CD4-positive, alpha-beta T cell treated with Interleukin-15 for 1 hour (primary cell): ENCODE measurements at regions not wholly inside any gene's neighbourhood (a gene's known extent, or its start where the extent isn't known, plus 50 kb on each side); places are given as distances from the start of the nearest gene placed in this dataset.
"Not testable (repeated sequence)": the region's sequence is repeated elsewhere in the genome, so short reads cannot be mapped to it uniquely, and the experiment has no call there.

ENCODE experiments used
- DNase-seq: peaks from one replicate; pipeline ENCODE4 v3.0.0-alpha.2; 2020

DNA sequence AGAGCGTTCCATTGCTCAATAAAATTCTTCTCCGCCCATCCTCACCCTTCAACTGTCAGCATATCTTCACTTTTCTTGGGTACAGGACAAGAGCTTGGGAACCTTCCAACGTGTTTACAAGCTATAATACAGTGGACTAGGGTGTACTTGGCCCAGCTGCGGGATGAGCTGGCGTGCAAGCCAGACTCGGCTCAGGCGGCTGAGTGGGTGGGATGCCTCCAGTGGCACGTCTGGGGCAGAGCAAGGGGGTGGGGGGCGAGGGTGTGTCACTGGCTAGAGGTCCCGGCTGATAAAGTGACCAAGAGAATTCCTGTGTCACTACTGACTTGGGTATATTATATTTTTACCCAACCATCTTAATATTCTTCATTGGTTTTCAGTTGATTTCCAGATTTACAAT lies 179.7 kb downstream of the EVA1A start:
- no peak for DNase-seq

GRCh38 chr2:75379476-75380210 lies 180.3 kb upstream of the TACR1 start:
- no peak for DNase-seq

GRCh38 chr2:75375646-75376582 lies 176.6 kb upstream of the TACR1 start:
- DNase-seq = no peak

DNA sequence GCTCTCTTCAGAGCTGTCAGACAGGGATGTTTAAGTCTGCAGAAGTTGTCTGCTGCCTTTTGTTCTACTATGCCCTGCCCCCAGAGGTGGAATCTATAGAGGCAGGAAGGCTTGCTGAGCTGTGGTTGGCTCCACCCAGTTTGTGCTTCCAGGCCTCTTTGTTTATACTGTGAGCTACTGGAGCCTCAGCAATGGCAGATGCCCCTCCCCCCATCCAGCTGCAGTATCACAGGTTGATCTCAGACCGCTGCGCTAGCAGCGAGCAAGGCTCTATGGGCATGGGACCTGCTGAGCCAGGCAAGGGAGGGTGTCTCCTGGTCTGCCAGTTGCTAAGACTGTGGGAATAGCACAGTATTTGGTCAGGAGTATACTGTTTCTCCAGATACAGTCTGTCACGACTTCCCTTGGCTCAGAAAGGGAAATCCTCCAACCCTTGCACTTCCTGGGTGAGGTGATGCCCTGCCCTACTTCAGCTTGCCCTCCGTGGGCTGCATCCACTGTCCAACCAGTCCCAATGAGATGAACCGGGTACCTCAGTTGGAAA lies 175.2 kb upstream of the TACR1 start:
- DNase-seq = not testable (repeated sequence)

- no peak for DNase-seq
These were observed 168.1 kb upstream of the TACR1 start for GRCh38 chr2:75367401-75367800.

- no peak for DNase-seq
These were observed 162.2 kb upstream of the TACR1 start for GRCh38 chr2:75361486-75361885.

DNA sequence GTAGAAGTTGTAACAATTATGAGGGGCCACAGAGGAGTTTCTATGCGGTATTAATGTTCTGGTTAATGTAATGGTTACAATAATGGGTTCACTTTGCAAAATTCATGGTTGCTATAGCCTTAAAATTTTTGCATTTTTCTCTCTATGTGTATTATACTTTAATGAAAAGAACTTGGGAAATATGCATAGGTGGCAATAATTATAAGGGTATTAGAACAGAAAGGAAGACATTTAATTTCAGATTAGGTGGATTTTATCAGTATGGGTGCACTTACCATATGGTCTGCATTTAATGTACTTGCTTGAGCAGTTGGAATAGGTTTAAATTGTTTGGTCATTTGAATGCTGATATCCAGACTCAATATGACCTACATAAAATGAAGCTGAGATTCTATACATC lies 161.6 kb upstream of the TACR1 start:
- no peak for DNase-seq

- DNase-seq = no peak
These were observed 157.5 kb upstream of the TACR1 start for GRCh38 chr2:75356865-75357264.

DNA sequence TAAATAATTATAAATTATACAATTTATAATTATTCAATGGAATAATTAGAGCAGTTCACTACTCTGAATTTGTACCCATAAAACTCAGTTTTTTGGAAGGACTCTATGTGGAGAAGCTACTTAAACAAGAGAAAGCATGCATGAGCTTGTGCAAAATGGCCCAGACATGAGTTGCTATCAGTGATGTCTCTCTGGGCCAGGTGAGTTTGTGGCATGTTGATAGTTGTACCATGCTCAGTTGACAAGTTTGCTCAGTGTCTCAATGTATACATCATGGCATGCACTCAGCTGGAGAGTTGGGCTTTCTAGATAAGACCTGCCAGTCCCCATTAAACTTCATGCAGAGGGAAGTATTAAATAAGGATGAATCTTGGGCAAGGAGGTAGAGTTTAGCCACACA lies 153.8 kb upstream of the TACR1 start:
- no peak for DNase-seq

DNA sequence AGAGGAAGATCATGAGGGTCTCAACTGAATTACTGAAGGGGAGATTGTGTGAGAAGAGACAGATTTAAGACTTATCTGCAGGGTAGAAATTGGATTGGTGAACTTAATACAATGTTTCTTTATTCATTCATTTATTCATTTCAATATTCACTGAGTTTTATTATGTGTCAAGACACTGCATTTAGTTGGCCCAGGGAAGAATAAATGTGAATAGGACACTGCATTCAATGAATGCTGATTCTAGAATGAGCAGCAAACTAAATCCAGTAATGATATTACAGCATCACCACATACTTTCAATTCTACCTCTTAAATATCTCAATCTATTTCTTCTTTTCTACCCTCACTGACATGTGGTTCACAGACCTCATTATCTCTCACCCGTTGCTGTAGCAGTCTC lies 149.0 kb upstream of the TACR1 start:
- DNase-seq = no peak

DNA sequence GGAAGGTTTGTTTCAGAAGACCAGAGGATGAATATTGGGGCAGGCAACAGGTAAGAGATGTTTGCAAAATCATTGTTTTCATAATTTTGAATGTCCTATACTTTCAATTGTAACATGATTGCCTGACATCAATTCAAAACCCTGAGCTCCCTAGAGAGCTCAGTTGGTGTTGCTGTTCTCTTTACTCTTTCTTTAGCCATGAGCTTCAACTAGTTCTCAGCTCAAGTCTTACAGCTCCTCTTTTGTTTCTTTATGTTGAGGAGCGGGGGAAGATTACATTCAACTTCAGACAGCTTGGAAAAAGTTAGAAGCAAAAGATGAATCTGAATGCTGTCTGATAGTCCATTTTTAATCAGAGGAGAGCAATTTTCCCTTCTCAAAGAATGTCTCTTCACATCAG lies 144.8 kb upstream of the TACR1 start:
- DNase-seq = no peak

GRCh38 chr2:75342504-75343175 lies 143.3 kb upstream of the TACR1 start:
- DNase-seq = no peak

GRCh38 chr2:75340560-75340959 lies 141.2 kb upstream of the TACR1 start:
- no peak for DNase-seq

- DNase-seq = no peak
These were observed 139.1 kb upstream of the TACR1 start for GRCh38 chr2:75338461-75338860.

GRCh38 chr2:75337619-75338018 lies 138.3 kb upstream of the TACR1 start:
- no peak for DNase-seq

GRCh38 chr2:75337016-75337415 lies 137.7 kb upstream of the TACR1 start:
- no peak for DNase-seq

- no peak for DNase-seq
These were observed 137.1 kb upstream of the TACR1 start for GRCh38 chr2:75336451-75336850.

DNA sequence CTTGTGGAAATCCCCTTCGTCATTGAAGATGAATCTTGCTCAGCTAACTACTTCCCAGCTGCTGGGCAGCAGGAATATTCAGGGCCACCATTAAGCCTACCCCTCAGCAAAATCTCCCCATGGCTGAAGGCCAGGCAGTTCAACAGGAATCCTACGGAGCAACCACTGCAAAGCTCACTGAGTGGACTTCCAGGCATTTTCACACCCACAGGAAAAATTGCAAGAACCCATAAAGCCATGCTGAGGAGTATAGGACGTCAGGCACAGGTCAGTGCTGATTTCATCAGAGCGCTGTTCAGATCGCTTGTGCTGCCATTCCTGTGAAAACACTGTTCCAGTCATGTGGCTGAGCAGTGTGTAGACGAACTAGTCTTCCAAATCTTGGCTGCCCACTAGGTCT lies 134.8 kb upstream of the TACR1 start:
- no peak for DNase-seq

GRCh38 chr2:75333646-75334045 lies 134.3 kb upstream of the TACR1 start:
- DNase-seq = no peak

- DNase-seq = no peak
These were observed 128.8 kb upstream of the TACR1 start for GRCh38 chr2:75328156-75328555.

GRCh38 chr2:75327334-75327733 lies 128.0 kb upstream of the TACR1 start:
- no peak for DNase-seq

GRCh38 chr2:75326645-75327044 lies 127.3 kb upstream of the TACR1 start:
- no peak for DNase-seq

DNA sequence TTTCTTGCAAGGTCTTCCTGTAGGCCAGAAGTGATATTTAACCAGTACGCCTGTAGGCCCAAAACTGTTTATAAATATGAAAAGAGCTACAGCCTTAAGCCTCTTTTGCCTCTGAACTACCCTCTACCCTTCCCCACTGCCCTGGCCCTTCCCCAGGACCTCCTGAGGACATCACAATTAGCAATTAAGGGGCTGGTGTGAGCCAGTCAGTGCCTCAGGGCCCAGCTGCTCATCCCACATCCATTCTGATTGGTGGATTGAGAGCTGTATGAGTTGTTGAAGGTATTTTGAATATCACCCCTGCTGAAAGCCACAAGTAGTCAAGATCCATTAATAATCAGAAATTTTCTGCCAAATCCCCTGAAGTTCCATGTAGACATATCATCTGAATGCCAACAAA lies 126.3 kb upstream of the TACR1 start:
- no peak for DNase-seq
